NCI-H446 treated with DMSO at 0.1 percent for 48 hours (cell line): ENCODE measurements at regions not wholly inside any gene's neighbourhood (a gene's known extent, or its start where the extent isn't known, plus 50 kb on each side); places are given as distances from the start of the nearest gene placed in this dataset.

Source experiments
- DNase-seq: peaks from one replicate; lab custom pipeline; 2025; lab: John Stamatoyannopoulos, UW

DNA sequence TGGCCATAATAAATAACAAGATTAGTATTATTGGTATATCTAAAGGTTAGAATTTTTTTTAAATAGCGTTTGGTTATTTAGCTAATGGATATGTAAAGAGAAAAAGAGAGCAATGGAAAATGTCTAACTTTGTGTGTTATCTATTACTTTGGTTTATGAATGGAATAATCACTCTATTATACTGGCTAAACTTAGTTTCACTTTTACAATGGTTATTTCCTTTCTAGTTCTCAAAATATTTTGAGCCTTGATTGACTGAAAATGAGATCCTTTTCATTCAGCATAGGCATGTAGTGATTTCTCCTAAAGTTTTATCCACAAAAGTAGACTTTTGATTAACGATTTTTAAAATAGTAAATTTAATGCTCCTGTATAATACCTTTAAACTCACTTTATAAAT is 51.6 kb upstream of the MLIP start:
- no peak for DNase-seq

DNA sequence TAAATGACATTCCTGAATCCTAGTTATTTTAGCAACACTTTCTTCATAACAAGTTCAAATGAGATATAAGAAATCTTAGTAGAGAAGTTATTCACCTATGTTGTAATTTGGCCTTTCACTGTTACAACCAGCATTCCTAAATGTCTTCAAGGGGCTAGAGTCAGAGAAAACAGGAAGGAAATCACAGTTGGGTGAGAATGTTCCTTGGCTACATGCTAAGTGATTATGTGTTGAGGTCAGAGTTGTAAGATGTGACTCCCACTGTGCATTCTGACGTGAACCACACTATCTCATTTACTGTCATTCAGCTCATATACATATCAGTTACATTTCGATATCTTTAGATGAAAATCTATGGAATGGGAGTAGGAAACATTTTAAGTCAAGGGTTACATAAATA is 51.0 kb upstream of the MLIP start:
- DNase-seq, result no peak
